GM12878 (cell line): ENCODE measurements at regions not wholly inside any gene's neighbourhood (a gene's known extent, or its start where the extent isn't known, plus 50 kb on each side); places are given as distances from the start of the nearest gene placed in this dataset.

Experiments used
- ATAC-seq: fragments of 200-7000 bp; cut with Tn5 transposase; 3 replicates; pipeline ENCODE4 v1.9.1; 2020; ENCODE audit warnings: mild to moderate bottlenecking, moderate library complexity
- BruUV-seq: library from RNA; stranded (reverse); fragments of 400-500 nt; replicated peaks from 2 replicates; lab custom pipeline; 2021; lab: Mats Ljungman, UMichigan
- CTCF ChIA-PET: fragments of 300-600 bp; sonication (Branson Sonifier 250); formaldehyde crosslinking; extraction: SDS; loops from one replicate; lab custom pipeline; 2021; ENCODE audit warnings: inconsistent platforms; lab: Yijun Ruan, JAX
- POLR2A ChIA-PET: fragments of 350-600 bp; formaldehyde crosslinking; extraction: SDS; loops from one replicate; lab custom pipeline; 2021; ENCODE audit warnings: inconsistent platforms; lab: Charles Lee
- RAD21 ChIA-PET: fragments of 300-600 bp; sonication (Branson Sonifier 250); formaldehyde crosslinking; loops from one replicate; lab custom pipeline; 2023; ENCODE audit warnings: antibody characterized with exemption; ENCODE audit not compliant: unreplicated experiment; lab: Charles Lee
- SMC1A ChIA-PET: fragments of 300-600 bp; sonication (Branson Sonifier 250); formaldehyde crosslinking; loops from one replicate; lab custom pipeline; 2023; ENCODE audit not compliant: unreplicated experiment, uncharacterized antibody; lab: Charles Lee
- DNase-seq: peaks from one replicate; pipeline ENCODE4 v3.0.0-alpha.2; 2011; ENCODE audit warnings: low read depth, low spot score
- FAIRE-seq: peaks from 3 replicates; lab custom pipeline; 2011; peaks lifted over from hg19 to GRCh38; lab: Jason Lieb, UNC
- H2AFZ ChIP-seq: 2 replicates; pipeline ENCODE4 v1.6.0; 2011; ENCODE audit warnings: low read depth, low read length, control low read depth; ENCODE audit not compliant: control insufficient read depth
- H3K27ac ChIP-seq: 2 replicates; pipeline ENCODE4 v1.5.1; 2011; ENCODE audit warnings: control low read depth; ENCODE audit not compliant: control insufficient read depth, insufficient read depth
- H3K27me3 ChIP-seq, 2 experiments: replicated peaks in 1 of 2; 2 replicates each; pipeline versions ENCODE4 v1.6.0 to v1.6.1; 2011; ENCODE audit warnings: low read length in 1 of 2; ENCODE audit not compliant: control insufficient read depth in 2 of 2, insufficient read depth in 2 of 2
- H3K36me3 ChIP-seq, 2 experiments: 2 replicates each; pipeline ENCODE4 v1.5.1; 2011; ENCODE audit warnings: low read length in 1 of 2; ENCODE audit not compliant: control insufficient read depth in 2 of 2, insufficient read depth in 2 of 2
- H3K4me1 ChIP-seq: 2 replicates; pipeline ENCODE4 v1.6.1; 2011; ENCODE audit warnings: mild to moderate bottlenecking, low read length, moderate library complexity, mixed read lengths; ENCODE audit not compliant: control insufficient read depth, insufficient read depth
- H3K4me2 ChIP-seq: 2 replicates; pipeline ENCODE4 v1.6.0; 2011; ENCODE audit warnings: control low read depth; ENCODE audit not compliant: control insufficient read depth, insufficient read depth
- H3K4me3 ChIP-seq: fragments of 200-600 bp; sonication (generic); 2 replicates; pipeline ENCODE4 v1.5.1; 2016
- H3K79me2 ChIP-seq: 2 replicates; pipeline ENCODE4 v1.6.0; 2011; ENCODE audit warnings: low read length; ENCODE audit not compliant: control insufficient read depth, insufficient read depth
- H3K9ac ChIP-seq: 2 replicates; pipeline ENCODE4 v1.8.0; 2011; ENCODE audit warnings: low read length, control low read depth, mixed read lengths; ENCODE audit not compliant: control insufficient read depth, insufficient read depth
- H3K9me3 ChIP-seq: replicated peaks from 3 replicates; pipeline ENCODE4 v1.5.1; 2011; ENCODE audit warnings: mild to moderate bottlenecking, low read length; ENCODE audit not compliant: control insufficient read depth, insufficient read depth
- H4K20me1 ChIP-seq: 2 replicates; pipeline ENCODE4 v1.6.0; 2011; ENCODE audit not compliant: control insufficient read depth, insufficient read depth
- ATF7 ChIP-seq: fragments of 450-650 bp; IDR thresholded peaks from 2 replicates; pipeline ENCODE4 v1.6.1; 2016; ENCODE audit warnings: low read depth, mild to moderate bottlenecking
- EP300 ChIP-seq, 2 experiments: fragments of 150-350 bp in 1 of 2; IDR thresholded peaks; 2 replicates each; pipeline ENCODE4 v1.6.1; 2011 to 2012; ENCODE audit warnings: low read depth in 2 of 2, low read length in 2 of 2, borderline replicate concordance in 1 of 2, improper control_type of control experiment in 1 of 2, inconsistent platforms in 1 of 2; ENCODE audit not compliant: control insufficient read depth in 1 of 2
- HDGF ChIP-seq: fragments of 450-650 bp; IDR thresholded peaks from 2 replicates; pipeline ENCODE4 v1.6.1; 2016; ENCODE audit warnings: antibody characterized with exemption
- MYB ChIP-seq: fragments of 150-350 bp; IDR thresholded peaks from 2 replicates; pipeline ENCODE4 v1.6.1; 2014; ENCODE audit warnings: mild to moderate bottlenecking, low read depth, low read length, borderline replicate concordance
- NR2F1 ChIP-seq: fragments of 450-650 bp; conservative IDR thresholded peaks from 2 replicates; pipeline ENCODE4 v1.6.1; 2017; ENCODE audit warnings: mild to moderate bottlenecking
- NRF1 ChIP-seq: conservative IDR thresholded peaks from 2 replicates; pipeline ENCODE4 v1.6.1; 2011; ENCODE audit warnings: mild to moderate bottlenecking, low read depth, low read length, improper control_type of control experiment
- SIX5 ChIP-seq: IDR thresholded peaks from 2 replicates; pipeline ENCODE4 v1.6.1; 2011; ENCODE audit warnings: mild to moderate bottlenecking, low read depth, low read length, moderate library complexity; ENCODE audit not compliant: severe bottlenecking
- STAT1 ChIP-seq: fragments of 450-650 bp; conservative IDR thresholded peaks from 2 replicates; pipeline ENCODE4 v1.6.1; 2014; ENCODE audit warnings: antibody characterized with exemption, mild to moderate bottlenecking
- TCF3 ChIP-seq: IDR thresholded peaks from 2 replicates; pipeline ENCODE4 v1.6.1; 2012; ENCODE audit warnings: low read depth, mild to moderate bottlenecking, low read length, borderline replicate concordance; ENCODE audit not compliant: insufficient read depth
- ZBTB11 ChIP-seq: fragments of 450-650 bp; formaldehyde crosslinking; IDR thresholded peaks from 2 replicates; pipeline ENCODE4 v1.5.0; 2022; ENCODE audit warnings: mild to moderate bottlenecking, missing genetic modification characterization
- ZBTB40 ChIP-seq: fragments of 450-650 bp; IDR thresholded peaks from 2 replicates; pipeline ENCODE4 v1.6.1; 2016; ENCODE audit warnings: mild to moderate bottlenecking, moderate library complexity, borderline replicate concordance
- ZNF217 ChIP-seq: fragments of 450-650 bp; IDR thresholded peaks from 2 replicates; pipeline ENCODE4 v1.6.1; 2017; ENCODE audit warnings: antibody characterized with exemption, mild to moderate bottlenecking
- ZSCAN29 ChIP-seq: fragments of 450-650 bp; IDR thresholded peaks from 2 replicates; pipeline ENCODE4 v1.6.1; 2017; ENCODE audit warnings: mild to moderate bottlenecking, moderate library complexity
- WGBS: methylation state at CpG from one replicate; pipeline ENCODE4 v1.1.6; 2016; ENCODE audit warnings: low lambda C conversion rate; ENCODE audit not compliant: insufficient replicate concordance, insufficient coverage; ENCODE audit errors: missing lambda C conversion rate; 5-methylcytosine and 5-hydroxymethylcytosine counted together
- in situ Hi-C: fragments of 300-500 bp; cut with MboI; formaldehyde crosslinking; loops from 9 replicates; pipeline ENCODE4 v1.14.3; 2018; ENCODE audit warnings: mixed read lengths
- intact Hi-C: fragments of 100-400 bp; cut with micrococcal nuclease; formaldehyde crosslinking; loops from one replicate; pipeline ENCODE4 v1.14.2; 2022; ENCODE audit not compliant: unreplicated experiment

GRCh38 chr20:51188941-51189340 is 166.0 kb upstream of the KCNG1 start:
- intact Hi-C loops (no loop called here), in situ Hi-C loops (no loop called here)
- Histone ChIP-seq H3K27me3 (peaks cover 0 to 4% of the 10 kb centered on the region in 2 experiments; a peak in 2 of 4 replicates), H3K4me2 (no peak overlapping the region), H3K9ac (no peak overlapping the region), H3K27ac (no peak overlapping the region), H2AFZ (no peak overlapping the region), H3K4me3 (no peak overlapping the region), H3K9me3 (no peaks in the 10 kb centered on the region), H3K79me2 (no peaks in the 10 kb centered on the region), H4K20me1 (no peaks in the 10 kb centered on the region), H3K36me3 (no peaks in the 10 kb centered on the region), H3K4me1 (no peaks in the 10 kb centered on the region)
- SMC1A ChIA-PET = no interaction called here
- 34% methylated on average over 10 of the region's 10 CpGs for WGBS
- CTCF ChIA-PET = no interaction called here
- TF ChIP-seq HDGF (no peak), STAT1 (no peak), NRF1 (no peak), MYB (no peak), TCF3 (no peak), EP300 (IDR thresholded peaks at IDR 0.05; ENCODE audit: borderline replicate concordance in 1 of 2, control insufficient read depth in 1 of 2, low read depth in 2 of 2, low read length in 2 of 2) (no peak), ATF7 (no peak), ZSCAN29 (no peak), ZNF217 (no peak), SIX5 (no peak), ZBTB11 (no peak), NR2F1 (no peak), ZBTB40 (no peak)
- POLR2A ChIA-PET = no interaction called here
- RAD21 ChIA-PET = no interaction called here
- BruUV-seq = no TSS peak
- ATAC-seq = no peak
- no peak for DNase-seq
- FAIRE-seq = no peak
